ENCODE measurements at regions not wholly inside any gene's neighbourhood (a gene's known extent, or its start where the extent isn't known, plus 50 kb on each side); places are given as distances from the start of the nearest gene placed in this dataset.

GRCh38 chr5:158477214-158477613, 618.3 kb upstream of the CLINT1 start:
- H3K4me3 ChIP-seq (ENCODE audit: low read depth, low read length, poor library complexity, severe bottlenecking): no peak overlapping the region
- POLR2A ChIA-PET: interaction anchor here (0.6 to 2.6 kb wide), 5 partner anchors 11 to 437 kb away, joined by 3 to 20 read pairs (median 3); no protein-coding TSS in a partner anchor
- intact Hi-C loops (cut with micrococcal nuclease; ENCODE audit: unreplicated experiment): no loop called here
- H4K20me1 ChIP-seq (ENCODE audit: insufficient read depth, low read length): no peaks in the 10 kb centered on the region
- peaks cover 15% of the 10 kb centered on the region for H3K4me1 ChIP-seq (ENCODE audit: insufficient read depth, low read length, poor library complexity, severe bottlenecking)
- CTCF ChIA-PET (ENCODE audit: unreplicated experiment): interaction anchor here (1.3 kb wide), 1 partner anchor 87 kb away, joined by 3 read pairs; no protein-coding TSS in a partner anchor
- DNase-seq (ENCODE audit: low spot score): no peak
- H3K9me2 ChIP-seq (ENCODE audit: insufficient read depth, low read length): no peaks in the 10 kb centered on the region
- no peak overlapping the region for H2AFZ ChIP-seq (ENCODE audit: low read length)
- H3K4me2 ChIP-seq (ENCODE audit: low read length): no peak overlapping the region
- no peaks in the 10 kb centered on the region for H3K79me2 ChIP-seq (ENCODE audit: insufficient read depth, low read depth, low read length)
- no TSS peak for BruUV-seq (replicated peaks)
- no peak for TF ChIP-seq EZH2phosphoT487 (IDR thresholded peaks at IDR 0.05; ENCODE audit: borderline replicate concordance, low read depth, low read length)
- TF ChIP-seq CTCF (conservative IDR thresholded peaks at IDR 0.05; ENCODE audit: low read length): no peak
- no peak overlapping the region for H3K27ac ChIP-seq (ENCODE audit: low read depth, low read length, poor library complexity, severe bottlenecking)
- no peaks in the 10 kb centered on the region for H3K36me3 ChIP-seq (ENCODE audit: insufficient read depth, low read length)
- peaks cover 5% of the 10 kb centered on the region; the same call in 1 of the 2 replicates for H3K9me3 ChIP-seq (ENCODE audit: low read length)

GRCh38 chr5:158473016-158473635, 614.2 kb upstream of the CLINT1 start:
- H2AFZ ChIP-seq (ENCODE audit: low read length): no peak overlapping the region
- no peaks in the 10 kb centered on the region for H3K36me3 ChIP-seq (ENCODE audit: insufficient read depth, low read length)
- H3K4me2 ChIP-seq (ENCODE audit: low read length): no peak overlapping the region
- CTCF ChIA-PET (ENCODE audit: unreplicated experiment): no interaction called here
- H3K4me1 ChIP-seq (ENCODE audit: insufficient read depth, low read length, poor library complexity, severe bottlenecking): peaks cover 11% of the 10 kb centered on the region
- H3K9me2 ChIP-seq (ENCODE audit: insufficient read depth, low read length): no peaks in the 10 kb centered on the region
- no peak overlapping the region for H3K4me3 ChIP-seq (ENCODE audit: low read depth, low read length, poor library complexity, severe bottlenecking)
- H3K79me2 ChIP-seq (ENCODE audit: insufficient read depth, low read depth, low read length): no peaks in the 10 kb centered on the region
- no TSS peak for BruUV-seq (replicated peaks)
- TF ChIP-seq CTCF (conservative IDR thresholded peaks at IDR 0.05; ENCODE audit: low read length) (no peak), EZH2phosphoT487 (IDR thresholded peaks at IDR 0.05; ENCODE audit: borderline replicate concordance, low read depth, low read length) (no peak)
- H3K27ac ChIP-seq (ENCODE audit: low read depth, low read length, poor library complexity, severe bottlenecking): no peak overlapping the region
- no peaks in the 10 kb centered on the region for H4K20me1 ChIP-seq (ENCODE audit: insufficient read depth, low read length)
- DNase-seq (ENCODE audit: low spot score): no peak
- POLR2A ChIA-PET: no interaction called here
- peaks cover 5% of the 10 kb centered on the region; the same call in 1 of the 2 replicates for H3K9me3 ChIP-seq (ENCODE audit: low read length)
- intact Hi-C loops (cut with micrococcal nuclease; ENCODE audit: unreplicated experiment): no loop called here

GRCh38 chr5:158471535-158471924, 612.6 kb upstream of the CLINT1 start:
- no peaks in the 10 kb centered on the region for H4K20me1 ChIP-seq (ENCODE audit: insufficient read depth, low read length)
- H3K4me1 ChIP-seq (ENCODE audit: insufficient read depth, low read length, poor library complexity, severe bottlenecking): peaks cover 10% of the 10 kb centered on the region
- no peak overlapping the region for H3K4me2 ChIP-seq (ENCODE audit: low read length)
- H3K9me3 ChIP-seq (ENCODE audit: low read length): no peaks in the 10 kb centered on the region
- TF ChIP-seq CTCF (conservative IDR thresholded peaks at IDR 0.05; ENCODE audit: low read length) (no peak), EZH2phosphoT487 (IDR thresholded peaks at IDR 0.05; ENCODE audit: borderline replicate concordance, low read depth, low read length) (no peak)
- H3K9me2 ChIP-seq (ENCODE audit: insufficient read depth, low read length): no peaks in the 10 kb centered on the region
- no TSS peak for BruUV-seq (replicated peaks)
- DNase-seq (ENCODE audit: low spot score): no peak
- no peaks in the 10 kb centered on the region for H3K79me2 ChIP-seq (ENCODE audit: insufficient read depth, low read depth, low read length)
- H3K36me3 ChIP-seq (ENCODE audit: insufficient read depth, low read length): no peaks in the 10 kb centered on the region
- H2AFZ ChIP-seq (ENCODE audit: low read length): no peak overlapping the region
- ChIA-PET POLR2A (interaction anchor here (1.0 kb wide), 1 partner anchor 38 kb away, joined by 4 read pairs; no protein-coding TSS in a partner anchor), CTCF (ENCODE audit: unreplicated experiment) (no interaction called here)
- no peak overlapping the region for H3K27ac ChIP-seq (ENCODE audit: low read depth, low read length, poor library complexity, severe bottlenecking)
- no peak overlapping the region for H3K4me3 ChIP-seq (ENCODE audit: low read depth, low read length, poor library complexity, severe bottlenecking)
- intact Hi-C loops (cut with micrococcal nuclease; ENCODE audit: unreplicated experiment): no loop called here
